EH (cell line): ENCODE measurements at regions not wholly inside any gene's neighbourhood (a gene's known extent, or its start where the extent isn't known, plus 50 kb on each side); places are given as distances from the start of the nearest gene placed in this dataset.
"Not testable (repeated sequence)": the region's sequence is repeated elsewhere in the genome, so short reads cannot be mapped to it uniquely, and the experiment has no call there.

Experiments
- DNase-seq: peaks from one replicate; pipeline ENCODE4 v3.0.0-alpha.2; 2015; ENCODE audit warnings: low read depth

DNA sequence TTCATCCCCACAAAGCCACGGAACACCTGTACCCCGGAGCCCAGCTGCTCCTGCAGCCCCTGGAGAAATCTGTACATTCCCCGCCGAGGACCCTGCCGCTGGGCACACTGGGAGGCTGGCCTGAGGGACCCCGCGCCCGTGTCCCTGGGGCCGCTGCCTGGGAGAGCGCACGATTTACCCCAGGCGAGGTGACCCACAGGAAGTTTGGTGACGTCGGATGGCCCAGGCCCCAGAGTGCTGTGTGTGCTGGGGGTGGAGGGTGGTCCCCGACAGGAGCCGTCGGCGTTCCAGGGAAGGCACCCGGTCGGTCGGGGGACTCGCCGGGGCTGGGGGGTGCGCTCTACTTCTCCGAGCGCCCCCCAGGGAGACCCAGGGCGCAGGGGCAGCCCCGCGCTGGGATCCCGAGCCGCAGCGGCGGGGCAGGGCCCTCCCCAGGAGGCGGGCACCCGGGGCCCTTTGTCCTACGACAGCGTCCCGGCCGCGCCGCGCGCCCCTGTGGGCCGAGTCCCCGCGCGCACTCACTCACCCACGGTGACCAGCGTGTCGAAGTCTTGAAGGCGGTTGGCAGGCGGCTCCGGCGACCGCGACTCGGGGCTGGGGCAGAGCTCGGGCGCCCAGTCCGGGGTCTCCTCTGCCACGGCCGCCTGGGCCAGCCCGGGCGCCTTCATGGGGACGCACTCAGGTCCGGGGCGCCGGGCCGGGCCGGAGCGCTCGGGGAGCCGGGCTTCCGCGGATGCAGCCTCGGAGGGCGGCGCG lies 206.4 kb upstream of the PRKX start:
- DNase-seq: not testable (repeated sequence)

DNA sequence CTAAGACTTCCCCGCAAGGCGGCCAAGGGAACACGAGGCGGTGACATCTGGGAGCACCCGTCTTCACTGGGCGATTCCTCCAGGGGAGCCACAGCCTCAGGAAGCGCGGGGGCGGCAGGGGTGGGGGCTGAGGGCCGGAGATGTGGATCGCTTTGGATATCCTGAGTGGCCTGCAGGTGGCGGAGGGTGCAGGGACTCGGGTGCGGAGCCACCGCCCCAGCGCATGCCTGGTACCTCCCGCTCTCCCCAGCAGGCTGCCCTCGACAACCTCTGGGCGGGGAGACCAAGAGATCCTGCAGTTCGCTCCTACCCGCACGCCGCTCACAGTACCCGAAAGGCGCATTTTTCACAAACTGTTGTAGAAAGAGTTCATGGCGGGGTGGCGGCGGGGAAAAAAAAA lies 201.4 kb upstream of the PRKX start:
- not testable (repeated sequence) for DNase-seq

DNA sequence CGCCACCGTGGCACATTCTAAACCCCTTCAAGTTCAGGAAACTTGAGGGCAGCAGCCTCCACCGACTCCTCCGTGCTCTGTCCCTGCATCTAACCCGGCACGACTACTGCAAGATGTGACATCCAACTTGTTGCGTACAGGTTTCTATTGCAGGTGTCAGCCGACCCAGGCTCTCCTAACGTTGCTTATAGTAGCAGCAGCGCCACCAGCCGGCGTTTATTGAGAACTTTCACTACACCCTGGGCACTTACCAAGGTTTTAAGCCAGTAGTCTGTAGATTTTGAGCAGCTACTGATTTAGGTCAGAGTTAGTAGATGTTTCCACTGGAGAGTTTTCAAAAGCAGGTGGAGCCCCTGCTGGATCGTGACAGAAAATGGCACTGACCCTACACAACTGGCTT lies 200.6 kb upstream of the PRKX start:
- DNase-seq: not testable (repeated sequence)

DNA sequence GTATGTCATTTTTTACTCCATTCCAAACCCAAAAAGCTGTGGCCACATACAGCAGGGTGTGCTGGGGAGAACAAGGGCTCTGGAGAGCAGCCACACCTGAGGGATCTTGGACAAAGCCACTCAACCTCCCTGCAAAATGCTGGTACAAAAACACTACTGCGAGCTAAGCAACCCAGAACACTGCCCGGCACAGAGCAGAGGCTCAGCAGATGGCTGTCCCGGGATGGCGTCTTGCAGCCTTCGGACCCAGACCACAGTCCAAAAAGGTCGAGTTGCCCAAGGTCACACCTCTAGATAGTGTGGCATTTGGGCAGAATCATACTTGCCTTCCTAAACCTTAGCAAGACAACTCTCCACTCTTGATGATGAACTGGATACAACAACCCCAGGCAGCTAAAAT lies 197.6 kb upstream of the PRKX start:
- not testable (repeated sequence) for DNase-seq

DNA sequence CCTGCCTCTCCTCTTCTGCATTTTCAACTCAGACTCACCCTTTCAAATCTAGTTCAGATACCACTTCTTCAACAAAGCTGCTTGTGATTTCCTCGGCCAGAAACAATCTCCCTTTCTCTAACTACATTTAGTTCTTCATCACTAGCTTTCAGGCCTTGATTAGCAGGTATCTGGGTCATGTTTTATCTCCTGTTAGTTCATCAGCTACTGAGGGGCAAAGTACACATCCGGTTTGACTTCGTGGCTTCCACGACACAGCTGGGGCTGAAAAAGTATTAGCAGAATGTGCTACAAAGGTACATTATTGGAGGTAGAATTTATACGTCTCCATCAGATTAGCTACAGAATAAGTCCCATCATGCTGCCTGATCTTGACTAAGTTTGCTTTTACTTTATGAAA lies 197.2 kb upstream of the PRKX start:
- not testable (repeated sequence) for DNase-seq

DNA sequence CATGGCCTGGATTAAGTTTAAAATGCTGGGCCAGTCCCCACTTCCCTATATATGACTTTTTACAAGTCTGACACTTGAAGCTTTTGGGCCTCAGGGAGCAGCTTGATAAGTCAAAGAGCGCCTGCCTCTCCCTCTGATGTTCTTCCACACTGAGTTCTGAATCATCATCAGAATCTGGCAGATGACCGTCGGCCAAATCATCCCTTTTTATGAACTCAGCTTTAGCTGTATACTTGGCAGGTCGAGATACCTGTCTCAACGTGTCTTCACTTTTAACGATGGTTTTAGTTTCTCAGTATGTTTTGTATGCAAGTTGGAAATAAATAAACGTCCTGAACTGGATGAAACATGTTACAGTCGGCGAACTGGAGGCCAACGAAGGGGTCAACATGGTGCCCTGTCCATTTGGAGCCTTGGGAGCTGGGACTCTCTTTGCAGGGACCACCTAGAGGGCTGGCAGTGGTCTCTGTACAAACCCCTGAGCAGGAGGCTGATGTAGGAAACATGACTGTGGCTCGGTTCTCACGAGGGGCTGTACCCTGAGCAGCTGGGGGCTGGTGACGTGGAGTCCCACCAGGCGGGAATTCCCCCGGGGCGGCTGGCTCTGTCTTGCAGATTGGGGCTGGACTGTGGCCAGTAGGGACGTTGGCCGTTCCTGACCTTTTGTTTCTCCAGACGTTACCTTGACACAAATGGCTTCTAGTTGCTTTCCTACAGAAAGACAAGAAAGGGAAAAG lies 192.2 kb upstream of the PRKX start:
- DNase-seq: not testable (repeated sequence)

DNA sequence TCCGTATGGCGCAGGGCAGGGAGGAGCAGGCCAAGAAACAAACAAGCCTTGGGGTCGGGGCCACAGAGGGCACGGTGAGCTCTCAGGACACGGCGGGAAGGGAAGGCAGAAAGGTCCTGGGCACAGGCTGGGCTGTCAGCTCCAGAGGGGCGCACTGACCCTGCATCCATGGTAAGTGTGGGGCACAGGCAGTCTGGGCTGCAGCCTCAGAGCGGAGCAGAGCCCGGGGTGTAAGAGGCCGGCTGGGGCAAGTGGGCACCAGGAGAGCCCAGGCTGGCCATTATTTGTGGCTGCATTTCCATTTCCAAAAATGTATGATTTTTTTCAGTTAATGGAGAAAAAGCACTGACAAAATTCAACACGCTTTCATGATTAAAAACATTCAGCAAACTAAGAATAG lies 188.8 kb upstream of the PRKX start:
- not testable (repeated sequence) for DNase-seq

DNA sequence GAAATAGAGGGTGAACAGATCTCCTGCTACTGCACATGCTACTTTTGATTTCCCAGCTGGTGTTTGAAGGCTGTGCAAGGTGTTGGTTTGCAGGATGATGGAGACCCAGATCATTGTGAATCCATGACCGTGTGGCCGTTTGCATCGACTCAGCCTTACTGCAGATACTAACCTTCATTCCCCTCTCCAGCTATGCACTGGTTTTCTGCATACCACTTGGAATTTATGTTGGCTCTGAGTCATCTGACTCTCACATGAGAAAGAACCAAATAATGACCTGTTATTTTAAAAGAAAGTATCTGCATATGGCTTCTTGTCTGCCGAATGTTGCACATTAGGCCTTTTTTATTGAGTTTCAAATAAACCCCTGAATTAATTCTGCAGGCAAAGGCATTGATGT lies 183.3 kb upstream of the PRKX start:
- DNase-seq: not testable (repeated sequence)

DNA sequence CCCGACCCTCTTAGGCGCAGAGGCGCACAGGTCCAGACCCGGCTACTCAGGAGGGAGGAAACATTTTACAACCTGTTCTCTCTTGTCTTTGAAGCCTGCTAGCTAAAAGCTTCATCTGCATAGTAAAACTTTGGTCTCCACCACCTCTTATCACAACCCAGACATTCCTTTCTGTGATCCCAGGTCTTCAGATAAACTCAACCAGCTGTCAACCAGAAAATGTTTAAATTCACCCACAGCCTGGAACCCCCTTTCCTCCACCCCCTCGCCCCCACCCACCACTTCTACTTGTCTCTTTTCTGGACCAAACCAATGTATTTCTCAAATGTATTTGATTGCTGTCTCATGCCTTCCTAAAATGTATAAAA lies 169.1 kb upstream of the PRKX start:
- DNase-seq: not testable (repeated sequence)

DNA sequence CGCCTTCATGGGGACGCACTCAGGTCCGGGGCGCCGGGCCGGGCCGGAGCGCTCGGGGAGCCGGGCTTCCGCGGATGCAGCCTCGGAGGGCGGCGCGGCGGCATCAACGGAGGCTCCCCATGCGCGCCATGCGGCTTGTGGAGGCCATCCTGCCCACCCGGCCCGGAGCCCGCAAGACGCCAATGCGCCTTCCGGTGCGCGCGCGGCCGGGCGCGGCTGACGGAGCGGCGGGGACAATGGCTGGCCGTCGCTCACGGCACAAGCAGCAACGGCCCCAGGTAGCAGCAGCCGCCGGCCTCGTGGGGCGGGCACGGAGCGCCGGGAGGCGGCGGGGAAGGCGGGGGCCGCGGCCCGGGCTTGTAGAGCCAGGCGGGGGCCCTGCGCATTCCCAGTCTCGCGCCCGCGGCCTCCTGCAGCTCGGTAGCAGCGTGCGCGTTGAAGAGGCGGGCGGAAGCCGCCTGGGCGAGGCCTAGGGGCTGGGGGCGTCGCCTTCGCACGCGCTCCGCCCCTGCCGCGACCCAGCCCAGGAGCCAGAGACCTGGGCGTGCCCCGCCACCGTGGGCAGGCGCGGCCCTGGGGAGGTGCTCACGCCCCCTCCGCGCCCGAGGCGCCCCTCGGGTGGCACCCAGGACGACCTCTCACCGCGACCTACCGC lies 168.6 kb upstream of the PRKX start:
- DNase-seq: not testable (repeated sequence)

DNA sequence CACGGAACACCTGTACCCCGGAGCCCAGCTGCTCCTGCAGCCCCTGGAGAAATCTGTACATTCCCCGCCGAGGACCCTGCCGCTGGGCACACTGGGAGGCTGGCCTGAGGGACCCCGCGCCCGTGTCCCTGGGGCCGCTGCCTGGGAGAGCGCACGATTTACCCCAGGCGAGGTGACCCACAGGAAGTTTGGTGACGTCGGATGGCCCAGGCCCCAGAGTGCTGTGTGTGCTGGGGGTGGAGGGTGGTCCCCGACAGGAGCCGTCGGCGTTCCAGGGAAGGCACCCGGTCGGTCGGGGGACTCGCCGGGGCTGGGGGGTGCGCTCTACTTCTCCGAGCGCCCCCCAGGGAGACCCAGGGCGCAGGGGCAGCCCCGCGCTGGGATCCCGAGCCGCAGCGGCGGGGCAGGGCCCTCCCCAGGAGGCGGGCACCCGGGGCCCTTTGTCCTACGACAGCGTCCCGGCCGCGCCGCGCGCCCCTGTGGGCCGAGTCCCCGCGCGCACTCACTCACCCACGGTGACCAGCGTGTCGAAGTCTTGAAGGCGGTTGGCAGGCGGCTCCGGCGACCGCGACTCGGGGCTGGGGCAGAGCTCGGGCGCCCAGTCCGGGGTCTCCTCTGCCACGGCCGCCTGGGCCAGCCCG lies 167.9 kb upstream of the PRKX start:
- DNase-seq: not testable (repeated sequence)

DNA sequence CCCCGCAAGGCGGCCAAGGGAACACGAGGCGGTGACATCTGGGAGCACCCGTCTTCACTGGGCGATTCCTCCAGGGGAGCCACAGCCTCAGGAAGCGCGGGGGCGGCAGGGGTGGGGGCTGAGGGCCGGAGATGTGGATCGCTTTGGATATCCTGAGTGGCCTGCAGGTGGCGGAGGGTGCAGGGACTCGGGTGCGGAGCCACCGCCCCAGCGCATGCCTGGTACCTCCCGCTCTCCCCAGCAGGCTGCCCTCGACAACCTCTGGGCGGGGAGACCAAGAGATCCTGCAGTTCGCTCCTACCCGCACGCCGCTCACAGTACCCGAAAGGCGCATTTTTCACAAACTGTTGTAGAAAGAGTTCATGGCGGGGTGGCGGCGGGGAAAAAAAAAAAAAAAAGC lies 162.9 kb upstream of the PRKX start:
- DNase-seq: not testable (repeated sequence)

DNA sequence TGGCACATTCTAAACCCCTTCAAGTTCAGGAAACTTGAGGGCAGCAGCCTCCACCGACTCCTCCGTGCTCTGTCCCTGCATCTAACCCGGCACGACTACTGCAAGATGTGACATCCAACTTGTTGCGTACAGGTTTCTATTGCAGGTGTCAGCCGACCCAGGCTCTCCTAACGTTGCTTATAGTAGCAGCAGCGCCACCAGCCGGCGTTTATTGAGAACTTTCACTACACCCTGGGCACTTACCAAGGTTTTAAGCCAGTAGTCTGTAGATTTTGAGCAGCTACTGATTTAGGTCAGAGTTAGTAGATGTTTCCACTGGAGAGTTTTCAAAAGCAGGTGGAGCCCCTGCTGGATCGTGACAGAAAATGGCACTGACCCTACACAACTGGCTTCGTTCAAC lies 162.2 kb upstream of the PRKX start:
- DNase-seq: not testable (repeated sequence)

DNA sequence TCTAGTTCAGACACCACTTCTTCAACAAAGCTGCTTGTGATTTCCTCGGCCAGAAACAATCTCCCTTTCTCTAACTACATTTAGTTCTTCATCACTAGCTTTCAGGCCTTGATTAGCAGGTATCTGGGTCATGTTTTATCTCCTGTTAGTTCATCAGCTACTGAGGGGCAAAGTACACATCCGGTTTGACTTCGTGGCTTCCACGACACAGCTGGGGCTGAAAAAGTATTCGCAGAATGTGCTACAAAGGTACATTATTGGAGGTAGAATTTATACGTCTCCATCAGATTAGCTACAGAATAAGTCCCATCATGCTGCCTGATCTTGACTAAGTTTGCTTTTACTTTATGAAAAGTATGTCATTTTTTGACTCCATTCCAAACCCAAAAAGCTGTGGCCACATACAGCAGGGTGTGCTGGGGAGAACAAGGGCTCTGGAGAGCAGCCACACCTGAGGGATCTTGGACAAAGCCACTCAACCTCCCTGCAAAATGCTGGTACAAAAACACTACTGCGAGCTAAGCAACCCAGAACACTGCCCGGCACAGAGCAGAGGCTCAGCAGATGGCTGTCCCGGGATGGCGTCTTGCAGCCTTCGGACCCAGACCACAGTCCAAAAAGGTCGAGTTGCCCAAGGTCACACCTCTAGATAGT lies 158.9 kb upstream of the PRKX start:
- DNase-seq: not testable (repeated sequence)

DNA sequence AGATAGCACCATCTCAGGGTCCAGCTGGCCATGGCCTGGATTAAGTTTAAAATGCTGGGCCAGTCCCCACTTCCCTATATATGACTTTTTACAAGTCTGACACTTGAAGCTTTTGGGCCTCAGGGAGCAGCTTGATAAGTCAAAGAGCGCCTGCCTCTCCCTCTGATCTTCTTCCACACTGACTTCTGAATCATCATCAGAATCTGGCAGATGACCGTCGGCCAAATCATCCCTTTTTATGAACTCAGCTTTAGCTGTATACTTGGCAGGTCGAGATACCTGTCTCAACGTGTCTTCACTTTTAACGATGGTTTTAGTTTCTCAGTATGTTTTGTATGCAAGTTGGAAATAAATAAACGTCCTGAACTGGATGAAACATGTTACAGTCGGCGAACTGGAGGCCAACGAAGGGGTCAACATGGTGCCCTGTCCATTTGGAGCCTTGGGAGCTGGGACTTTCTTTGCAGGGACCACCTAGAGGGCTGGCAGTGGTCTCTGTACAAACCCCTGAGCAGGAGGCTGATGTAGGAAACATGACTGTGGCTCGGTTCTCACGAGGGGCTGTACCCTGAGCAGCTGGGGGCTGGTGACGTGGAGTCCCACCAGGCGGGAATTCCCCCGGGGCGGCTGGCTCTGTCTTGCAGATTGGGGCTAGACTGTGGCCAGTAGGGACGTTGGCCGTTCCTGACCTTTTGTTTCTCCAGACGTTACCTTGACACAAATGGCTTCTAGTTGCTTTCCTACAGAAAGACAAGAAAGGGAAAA lies 153.8 kb upstream of the PRKX start:
- DNase-seq: not testable (repeated sequence)

DNA sequence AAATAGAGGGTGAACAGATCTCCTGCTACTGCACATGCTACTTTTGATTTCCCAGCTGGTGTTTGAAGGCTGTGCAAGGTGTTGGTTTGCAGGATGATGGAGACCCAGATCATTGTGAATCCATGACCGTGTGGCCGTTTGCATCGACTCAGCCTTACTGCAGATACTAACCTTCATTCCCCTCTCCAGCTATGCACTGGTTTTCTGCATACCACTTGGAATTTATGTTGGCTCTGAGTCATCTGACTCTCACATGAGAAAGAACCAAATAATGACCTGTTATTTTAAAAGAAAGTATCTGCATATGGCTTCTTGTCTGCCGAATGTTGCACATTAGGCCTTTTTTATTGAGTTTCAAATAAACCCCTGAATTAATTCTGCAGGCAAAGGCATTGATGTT lies 144.9 kb upstream of the PRKX start:
- DNase-seq: not testable (repeated sequence)

DNA sequence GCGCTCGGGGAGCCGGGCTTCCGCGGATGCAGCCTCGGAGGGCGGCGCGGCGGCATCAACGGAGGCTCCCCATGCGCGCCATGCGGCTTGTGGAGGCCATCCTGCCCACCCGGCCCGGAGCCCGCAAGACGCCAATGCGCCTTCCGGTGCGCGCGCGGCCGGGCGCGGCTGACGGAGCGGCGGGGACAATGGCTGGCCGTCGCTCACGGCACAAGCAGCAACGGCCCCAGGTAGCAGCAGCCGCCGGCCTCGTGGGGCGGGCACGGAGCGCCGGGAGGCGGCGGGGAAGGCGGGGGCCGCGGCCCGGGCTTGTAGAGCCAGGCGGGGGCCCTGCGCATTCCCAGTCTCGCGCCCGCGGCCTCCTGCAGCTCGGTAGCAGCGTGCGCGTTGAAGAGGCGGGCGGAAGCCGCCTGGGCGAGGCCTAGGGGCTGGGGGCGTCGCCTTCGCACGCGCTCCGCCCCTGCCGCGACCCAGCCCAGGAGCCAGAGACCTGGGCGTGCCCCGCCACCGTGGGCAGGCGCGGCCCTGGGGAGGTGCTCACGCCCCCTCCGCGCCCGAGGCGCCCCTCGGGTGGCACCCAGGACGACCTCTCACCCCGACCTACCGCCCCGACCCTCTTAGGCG lies 130.2 kb upstream of the PRKX start:
- DNase-seq: not testable (repeated sequence)

DNA sequence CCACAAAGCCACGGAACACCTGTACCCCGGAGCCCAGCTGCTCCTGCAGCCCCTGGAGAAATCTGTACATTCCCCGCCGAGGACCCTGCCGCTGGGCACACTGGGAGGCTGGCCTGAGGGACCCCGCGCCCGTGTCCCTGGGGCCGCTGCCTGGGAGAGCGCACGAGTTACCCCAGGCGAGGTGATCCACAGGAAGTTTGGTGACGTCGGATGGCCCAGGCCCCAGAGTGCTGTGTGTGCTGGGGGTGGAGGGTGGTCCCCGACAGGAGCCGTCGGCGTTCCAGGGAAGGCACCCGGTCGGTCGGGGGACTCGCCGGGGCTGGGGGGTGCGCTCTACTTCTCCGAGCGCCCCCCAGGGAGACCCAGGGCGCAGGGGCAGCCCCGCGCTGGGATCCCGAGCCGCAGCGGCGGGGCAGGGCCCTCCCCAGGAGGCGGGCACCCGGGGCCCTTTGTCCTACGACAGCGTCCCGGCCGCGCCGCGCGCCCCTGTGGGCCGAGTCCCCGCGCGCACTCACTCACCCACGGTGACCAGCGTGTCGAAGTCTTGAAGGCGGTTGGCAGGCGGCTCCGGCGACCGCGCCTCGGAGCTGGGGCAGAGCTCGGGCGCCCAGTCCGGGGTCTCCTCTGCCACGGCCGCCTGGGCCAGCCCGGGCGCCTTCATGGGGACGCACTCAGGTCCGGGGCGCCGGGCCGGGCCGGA lies 129.5 kb upstream of the PRKX start:
- not testable (repeated sequence) for DNase-seq

DNA sequence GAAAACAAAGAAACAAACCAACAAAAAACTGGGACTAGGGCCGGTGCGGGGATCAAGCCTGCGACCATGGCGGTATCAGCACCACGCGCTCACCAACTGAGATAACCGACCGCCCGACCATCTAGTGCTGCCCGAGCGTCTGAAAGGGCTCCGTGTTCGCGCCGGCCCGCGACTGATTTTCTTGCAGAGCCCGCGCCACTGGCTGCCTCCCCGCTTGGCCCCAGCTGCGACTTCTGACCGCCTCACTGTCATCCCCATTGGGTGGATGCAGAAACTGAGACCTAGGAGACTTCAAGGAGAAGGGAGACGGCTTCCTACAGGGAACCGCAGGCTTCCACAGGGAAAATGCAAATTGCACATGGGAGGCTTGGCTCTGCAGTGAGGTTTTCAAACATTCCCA lies 125.3 kb upstream of the PRKX start:
- not testable (repeated sequence) for DNase-seq
